ENCODE measurements at regions not wholly inside any gene's neighbourhood (a gene's known extent, or its start where the extent isn't known, plus 50 kb on each side); places are given as distances from the start of the nearest gene placed in this dataset.

DNA sequence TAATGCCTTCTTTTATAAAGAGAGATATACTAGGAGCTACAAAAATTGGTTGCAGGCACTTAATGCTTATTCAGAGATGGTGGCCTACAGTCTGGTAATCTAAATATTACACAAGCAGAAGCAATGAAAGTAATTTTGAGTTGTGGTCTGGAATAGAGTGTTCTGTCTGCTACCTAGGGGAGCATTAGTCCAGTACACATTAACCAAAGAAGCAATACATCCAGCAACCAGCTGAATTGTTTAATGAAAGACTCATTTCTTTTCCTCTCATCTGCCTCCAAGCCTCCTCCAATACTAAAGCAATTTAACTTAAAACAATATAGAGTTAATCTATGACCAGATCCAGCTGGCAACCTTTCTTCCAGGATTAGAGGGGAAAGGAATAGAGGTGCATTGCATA is 877.1 kb upstream of the CNTN5 start:
- TF ChIP-seq, protein P1, sequence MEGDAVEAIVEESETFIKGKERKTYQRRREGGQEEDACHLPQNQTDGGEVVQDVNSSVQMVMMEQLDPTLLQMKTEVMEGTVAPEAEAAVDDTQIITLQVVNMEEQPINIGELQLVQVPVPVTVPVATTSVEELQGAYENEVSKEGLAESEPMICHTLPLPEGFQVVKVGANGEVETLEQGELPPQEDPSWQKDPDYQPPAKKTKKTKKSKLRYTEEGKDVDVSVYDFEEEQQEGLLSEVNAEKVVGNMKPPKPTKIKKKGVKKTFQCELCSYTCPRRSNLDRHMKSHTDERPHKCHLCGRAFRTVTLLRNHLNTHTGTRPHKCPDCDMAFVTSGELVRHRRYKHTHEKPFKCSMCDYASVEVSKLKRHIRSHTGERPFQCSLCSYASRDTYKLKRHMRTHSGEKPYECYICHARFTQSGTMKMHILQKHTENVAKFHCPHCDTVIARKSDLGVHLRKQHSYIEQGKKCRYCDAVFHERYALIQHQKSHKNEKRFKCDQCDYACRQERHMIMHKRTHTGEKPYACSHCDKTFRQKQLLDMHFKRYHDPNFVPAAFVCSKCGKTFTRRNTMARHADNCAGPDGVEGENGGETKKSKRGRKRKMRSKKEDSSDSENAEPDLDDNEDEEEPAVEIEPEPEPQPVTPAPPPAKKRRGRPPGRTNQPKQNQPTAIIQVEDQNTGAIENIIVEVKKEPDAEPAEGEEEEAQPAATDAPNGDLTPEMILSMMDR (IDR thresholded peaks at IDR 0.05; ENCODE audit: low read depth, low read length): no peak
- TF ChIP-seq EZH2phosphoT487 (IDR thresholded peaks at IDR 0.05; ENCODE audit: low read depth): no peak

All from OCI-LY3 (cell line).